K562 (cell line): ENCODE measurements at regions not wholly inside any gene's neighbourhood (a gene's known extent, or its start where the extent isn't known, plus 50 kb on each side); places are given as distances from the start of the nearest gene placed in this dataset.

Experiments used
- IRF9 ChIP-seq: fragments of 450-650 bp; IDR thresholded peaks from 2 replicates; pipeline ENCODE4 v1.6.1; 2016; ENCODE audit warnings: missing biosample characterization, missing genetic modification characterization
- MAFG ChIP-seq: fragments of 450-650 bp; conservative IDR thresholded peaks from 2 replicates; pipeline ENCODE4 v1.6.1; 2016; ENCODE audit warnings: missing genetic modification characterization, missing compliant biosample characterization
- OTX1 ChIP-seq: fragments of 450-650 bp; formaldehyde crosslinking; IDR thresholded peaks from 2 replicates; pipeline ENCODE4 v1.4.0; 2022; ENCODE audit warnings: mild to moderate bottlenecking
- PRDM10 ChIP-seq: fragments of 450-650 bp; IDR thresholded peaks from 2 replicates; pipeline ENCODE4 v1.6.1; 2018; ENCODE audit not compliant: partially characterized antibody
- SMARCB1 ChIP-seq: IDR thresholded peaks from 2 replicates; pipeline ENCODE4 v1.6.1; 2011; ENCODE audit warnings: improper control_type of control experiment, low read depth; ENCODE audit not compliant: insufficient read length
- SOX6 ChIP-seq: fragments of 450-650 bp; IDR thresholded peaks from 2 replicates; pipeline ENCODE4 v1.6.1; 2014; ENCODE audit warnings: mild to moderate bottlenecking
- SRSF3 ChIP-seq: fragments of 200-400 bp; formaldehyde crosslinking; IDR thresholded peaks from 2 replicates; pipeline ENCODE4 v1.6.1; 2016; ENCODE audit warnings: mild to moderate bottlenecking, low read length, moderate library complexity; ENCODE audit not compliant: insufficient read depth
- STAG1 ChIP-seq: sonication (generic); formaldehyde crosslinking; IDR thresholded peaks from 2 replicates; pipeline ENCODE4 v1.5.0; 2020; ENCODE audit warnings: missing genetic modification reagents, borderline replicate concordance
- TAL1 ChIP-seq: fragments of 450-650 bp; IDR thresholded peaks from 2 replicates; pipeline ENCODE4 v1.6.1; 2016; ENCODE audit warnings: mild to moderate bottlenecking
- TCF3 ChIP-seq: sonication (generic); formaldehyde crosslinking; IDR thresholded peaks from 2 replicates; pipeline ENCODE4 v1.4.0; 2020; ENCODE audit warnings: mild to moderate bottlenecking, missing genetic modification reagents
- TEAD4 ChIP-seq, 2 experiments: sonication (generic) in 1 of 2; formaldehyde crosslinking in 1 of 2; IDR thresholded peaks; 2 replicates each; pipeline versions ENCODE4 v1.6.1 to v1.8.0; 2012 to 2022; ENCODE audit warnings: borderline replicate concordance in 1 of 2, inconsistent platforms in 1 of 2, low read length in 1 of 2, mild to moderate bottlenecking in 1 of 2, missing genetic modification reagents in 1 of 2
- USF2 ChIP-seq: sonication (generic); formaldehyde crosslinking; IDR thresholded peaks from 2 replicates; pipeline ENCODE4 v1.5.0; 2020; ENCODE audit warnings: missing genetic modification reagents
- ZNF77 ChIP-seq: fragments of 250-450 bp; sonication (Bioruptor Pico); IDR thresholded peaks from 2 replicates; pipeline ENCODE4 v1.5.0; 2020
- TF ChIP-seq, protein P1 (sequence below): fragments of 450-650 bp; IDR thresholded peaks from 2 replicates; pipeline ENCODE4 v1.6.1; 2016; ENCODE audit warnings: low read depth, mild to moderate bottlenecking, moderate library complexity

DNA sequence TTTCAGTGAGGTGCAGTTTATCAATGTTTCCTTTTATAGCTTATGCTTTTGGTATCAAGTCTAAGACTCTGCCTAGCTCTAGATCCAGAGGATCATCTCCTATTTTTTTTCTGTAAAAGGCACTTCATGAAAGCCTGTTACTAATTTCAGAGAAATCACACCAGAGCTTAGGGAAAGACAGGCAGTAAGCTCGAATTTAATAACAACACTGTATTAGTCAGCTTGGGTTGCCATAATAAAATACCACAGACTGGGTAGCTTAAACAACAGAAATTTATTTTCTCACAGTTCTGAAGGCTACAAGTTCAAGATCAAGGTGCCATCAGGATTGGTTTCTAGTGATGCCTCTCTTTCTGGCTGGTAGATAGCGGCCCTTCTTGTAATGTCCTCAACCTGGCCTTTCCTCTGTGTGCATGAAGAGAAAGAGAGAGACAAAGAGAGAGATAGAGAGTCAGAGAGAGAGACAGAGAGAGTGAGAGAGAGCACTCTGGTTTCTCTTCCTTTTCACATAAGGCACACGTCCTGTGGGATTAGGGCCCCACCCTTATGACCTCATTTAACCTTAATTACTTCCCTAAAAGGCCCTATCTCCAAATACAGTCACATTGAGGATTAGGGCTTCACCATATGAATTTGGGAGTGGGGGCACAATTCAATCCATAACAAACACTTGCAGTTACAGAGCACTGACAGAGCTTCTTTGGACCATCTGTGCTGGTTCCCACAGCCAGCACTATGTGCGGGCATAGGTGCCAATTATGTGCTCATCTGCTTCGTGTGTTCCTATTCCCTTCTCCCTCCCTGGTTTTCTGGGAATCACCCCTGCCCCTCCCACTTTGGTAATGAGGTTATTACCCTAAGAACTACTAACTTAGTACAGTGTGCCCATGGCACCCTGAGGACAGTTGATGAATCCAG, 114.8 kb upstream of the MED14 start (continued):
- peak; percentile 90 for TF ChIP-seq PRDM10
- peak; percentile 39 for TF ChIP-seq TCF3 (CRISPR knock-in tag)
- TF ChIP-seq TAL1, result peak; percentile 34; the same call in 1 of the 2 replicates
- TF ChIP-seq USF2, result no peak
- TF ChIP-seq TEAD4 (IDR thresholded peaks at IDR 0.05; ENCODE audit: low read length), result peak; percentile 12; the same call in 1 of the 2 replicates
- no peak for TF ChIP-seq TEAD4 (CRISPR knock-in tag; IDR thresholded peaks at IDR 0.05; ENCODE audit: borderline replicate concordance)
- TF ChIP-seq SMARCB1, result no peak
- no peak for TF ChIP-seq MAFG (tag)
- TF ChIP-seq, protein P1, sequence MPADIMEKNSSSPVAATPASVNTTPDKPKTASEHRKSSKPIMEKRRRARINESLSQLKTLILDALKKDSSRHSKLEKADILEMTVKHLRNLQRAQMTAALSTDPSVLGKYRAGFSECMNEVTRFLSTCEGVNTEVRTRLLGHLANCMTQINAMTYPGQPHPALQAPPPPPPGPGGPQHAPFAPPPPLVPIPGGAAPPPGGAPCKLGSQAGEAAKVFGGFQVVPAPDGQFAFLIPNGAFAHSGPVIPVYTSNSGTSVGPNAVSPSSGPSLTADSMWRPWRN, result peak; percentile 97
- no peak for TF ChIP-seq ZNF77 (CRISPR knock-in tag)
- no peak for TF ChIP-seq SOX6
- TF ChIP-seq SRSF3, result no peak
- no peak for TF ChIP-seq STAG1 (CRISPR knock-in tag)
- no peak for TF ChIP-seq OTX1
- TF ChIP-seq IRF9 (tag), result no peak
